HG02973 (cell line): ENCODE measurements at regions not wholly inside any gene's neighbourhood (a gene's known extent, or its start where the extent isn't known, plus 50 kb on each side); places are given as distances from the start of the nearest gene placed in this dataset.

ENCODE experiments used
- ATAC-seq: cut with Tn5 transposase; IDR thresholded peaks from one replicate; pipeline ENCODE4 v1.9.1; 2021; ENCODE audit warnings: moderate library complexity; ENCODE audit not compliant: unreplicated experiment

DNA sequence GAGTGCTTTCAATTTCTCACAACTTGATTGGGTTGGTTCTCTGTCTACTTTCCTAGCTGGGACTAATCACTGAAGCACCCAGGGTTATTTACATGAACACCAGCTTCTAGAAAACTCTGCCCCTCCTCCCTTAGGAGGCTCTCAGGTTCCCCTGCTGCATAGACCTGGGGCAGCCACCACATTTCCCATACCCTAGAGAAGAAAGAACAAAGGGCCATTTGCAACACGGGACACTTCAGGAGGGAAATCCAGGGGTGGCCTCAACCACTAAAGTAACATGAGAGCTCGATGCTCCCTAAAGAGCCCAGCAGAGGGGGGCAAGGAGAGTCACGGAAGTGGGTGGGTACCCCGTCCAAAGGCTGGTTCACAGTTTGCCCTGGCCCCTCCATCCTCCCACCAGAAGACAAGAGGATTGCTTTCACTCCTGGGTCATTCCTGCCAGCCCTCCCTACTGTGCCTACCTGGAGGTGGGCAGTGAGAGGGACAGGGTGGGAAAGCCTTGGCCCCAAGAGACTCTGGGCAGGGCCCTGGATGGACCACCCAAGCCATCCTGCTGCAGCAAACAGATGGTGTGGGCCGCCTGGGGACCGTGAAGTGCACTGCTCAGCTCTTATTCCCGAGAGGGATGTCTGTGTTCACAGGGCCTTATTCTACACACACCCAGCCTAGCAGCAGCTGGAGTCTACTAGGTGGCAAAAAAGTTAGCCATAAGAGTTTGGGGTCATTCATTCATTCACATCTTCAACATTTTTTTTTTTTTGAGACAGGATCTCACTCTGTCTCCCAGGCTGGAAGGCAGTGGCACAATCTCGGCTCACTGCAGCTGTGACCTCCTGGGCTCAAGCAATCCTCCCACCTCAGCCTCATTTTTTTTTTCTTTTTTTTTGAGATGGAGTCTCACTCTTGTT is 392.1 kb downstream of the SOX9 start:
- no peak for ATAC-seq

- ATAC-seq = no peak
These were observed 393.6 kb downstream of the SOX9 start for GRCh38 chr17:72514321-72514861.

DNA sequence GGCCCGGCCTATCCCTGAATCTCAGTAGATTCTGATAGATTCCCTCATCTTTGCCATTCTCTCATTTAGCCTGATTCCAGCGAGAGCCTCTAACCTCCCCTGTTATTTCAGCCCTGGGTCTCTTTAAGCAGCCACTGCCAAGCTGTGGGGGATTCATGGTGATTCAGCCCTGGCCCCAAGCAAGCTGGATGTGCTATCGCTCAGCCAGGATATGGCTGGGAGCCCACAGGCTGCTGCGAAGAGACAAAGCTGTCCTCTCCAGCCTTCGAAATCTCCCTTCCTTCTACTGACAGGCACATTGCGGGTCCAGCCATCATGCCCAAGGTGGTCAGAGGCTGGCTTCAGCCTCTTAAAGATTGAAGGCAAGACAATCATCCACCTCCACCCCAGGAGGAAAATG is 394.1 kb downstream of the SOX9 start:
- no peak for ATAC-seq

DNA sequence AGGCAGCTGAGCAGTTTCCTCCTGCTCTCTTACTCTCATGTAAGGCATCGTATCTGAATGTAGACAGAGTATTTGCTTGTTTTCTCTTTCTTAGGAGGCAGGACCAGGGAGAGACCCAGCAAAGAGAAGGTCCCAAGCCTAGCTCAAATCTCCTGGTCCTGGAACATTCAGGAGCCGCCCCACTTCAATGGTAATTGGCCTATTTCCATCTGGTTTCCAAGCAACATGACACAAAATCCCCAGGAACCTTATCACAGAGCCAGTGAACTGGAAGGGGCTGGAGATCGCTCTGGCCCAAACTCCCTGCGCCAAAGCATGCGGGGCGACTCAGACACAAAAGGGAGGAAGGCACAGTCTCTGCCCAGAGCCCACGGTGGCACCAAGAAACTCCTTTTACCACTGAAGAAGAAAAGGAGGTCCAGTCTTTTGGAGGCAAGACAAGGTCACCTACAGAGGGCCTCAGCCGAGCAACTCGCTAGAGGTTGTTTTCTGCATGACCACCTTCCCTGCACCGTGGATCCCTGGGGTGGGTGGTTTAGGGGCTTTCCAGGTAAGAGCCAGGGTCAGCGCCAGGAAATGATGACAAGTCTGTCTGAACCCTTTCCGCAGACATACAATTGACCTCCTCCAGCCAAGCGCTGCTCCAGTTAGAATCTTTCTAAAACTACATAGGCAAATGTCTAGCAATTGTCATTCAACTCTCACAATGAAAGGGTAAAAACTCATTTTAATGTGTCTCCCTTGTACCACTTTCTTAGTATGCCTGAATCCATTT is 394.7 kb downstream of the SOX9 start:
- no peak for ATAC-seq

- no peak for ATAC-seq
These were observed 396.1 kb downstream of the SOX9 start for GRCh38 chr17:72516772-72517399.

DNA sequence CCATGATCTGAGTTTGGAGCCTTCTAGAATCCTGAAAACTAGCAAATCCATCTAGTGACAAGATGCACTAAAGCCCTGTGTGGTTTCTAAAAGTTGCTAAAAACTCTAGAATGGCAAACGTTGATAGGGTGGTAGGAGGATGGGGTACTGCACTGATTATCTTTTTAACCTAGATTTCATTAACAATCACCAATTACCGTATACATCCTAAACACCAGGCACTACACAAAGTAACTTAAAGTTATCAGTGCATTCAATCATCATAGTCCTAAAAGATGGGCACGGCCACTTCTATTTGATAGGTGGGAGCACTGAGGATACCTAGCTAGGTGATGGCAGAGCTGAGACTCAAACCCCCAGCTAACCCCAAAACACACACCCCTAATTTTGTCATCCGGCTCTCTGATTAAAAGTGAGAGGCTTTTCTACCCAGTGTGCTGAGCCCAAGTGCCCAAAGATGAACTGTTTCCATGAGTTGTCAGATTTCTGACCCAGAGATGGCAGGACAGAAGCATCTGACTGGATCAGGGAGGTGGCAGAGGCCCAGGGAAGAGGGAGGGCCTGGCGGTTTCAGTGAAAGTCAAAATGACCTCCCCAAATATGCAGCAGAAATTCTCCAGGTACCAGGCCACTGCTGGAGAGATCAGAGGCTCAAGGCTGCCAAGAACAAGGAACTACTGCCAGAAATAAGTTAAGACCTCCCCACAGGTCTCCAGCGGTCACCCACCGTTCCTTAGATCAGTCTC is 396.8 kb downstream of the SOX9 start:
- no peak for ATAC-seq

DNA sequence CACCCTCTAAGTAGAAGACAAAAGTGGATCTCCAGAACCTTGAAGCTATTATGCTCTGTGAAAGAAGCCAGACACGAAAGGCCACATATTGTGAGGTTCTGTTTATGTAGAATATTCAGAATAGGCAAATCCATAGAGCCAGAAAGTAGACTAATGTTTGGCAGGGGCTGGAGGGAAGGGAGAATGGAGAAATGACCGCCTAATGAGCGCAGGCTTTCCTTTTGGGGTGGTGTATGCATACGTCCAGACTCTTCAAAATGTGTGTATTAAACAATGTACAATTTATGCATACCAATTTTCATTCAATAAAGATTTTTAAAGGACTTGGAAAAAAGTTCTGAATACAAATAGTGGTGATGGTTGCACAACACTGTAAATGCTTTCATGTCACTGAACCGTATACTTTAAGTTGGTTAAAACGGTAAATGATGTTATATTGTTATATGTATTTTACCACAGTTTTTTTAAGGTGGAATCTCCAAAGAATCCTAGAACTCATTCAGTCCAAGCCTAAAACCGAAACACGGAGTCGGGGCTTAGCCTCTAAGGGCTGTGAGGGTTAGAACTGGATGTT is 397.4 kb downstream of the SOX9 start:
- ATAC-seq = no peak

DNA sequence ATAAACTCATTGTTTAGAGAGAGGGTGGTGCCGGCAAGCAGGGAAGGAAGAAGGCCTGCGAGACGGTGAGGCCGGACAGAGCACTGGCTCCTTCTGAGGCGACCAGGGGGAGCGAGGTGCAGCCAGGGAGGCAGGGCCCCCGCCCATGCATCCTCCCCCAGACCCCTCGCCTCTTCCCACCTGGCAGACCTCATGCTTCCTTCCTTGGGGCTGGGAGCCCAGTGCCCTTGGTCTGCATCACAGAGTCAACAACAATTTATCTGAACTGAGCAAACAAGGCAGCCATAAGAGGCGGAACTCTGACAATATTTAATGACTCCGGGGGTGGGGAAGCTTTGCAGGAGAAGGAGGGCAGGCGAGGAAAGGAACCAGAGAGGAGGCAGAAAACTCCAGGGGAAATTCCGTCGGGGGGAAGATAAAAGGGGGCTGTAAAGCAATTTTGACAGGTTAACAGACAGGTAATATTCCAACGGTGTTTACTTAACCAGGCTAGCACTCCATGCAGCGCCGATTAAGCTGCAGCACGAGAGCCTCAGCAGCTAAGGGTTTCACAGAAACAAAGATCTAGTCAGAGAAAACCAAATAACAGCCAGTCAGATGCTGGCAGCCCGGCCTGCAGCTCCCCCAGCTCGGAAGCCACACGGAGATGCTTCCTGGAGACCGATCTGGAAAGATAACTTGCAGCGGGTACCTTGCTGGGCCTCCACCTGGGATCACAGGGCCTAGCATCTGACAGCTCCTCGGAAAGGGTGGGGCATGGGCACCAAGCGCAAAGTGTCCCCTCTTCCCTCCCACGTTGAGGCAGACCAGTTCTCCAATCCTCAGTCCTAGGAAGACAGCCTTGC is 398.2 kb downstream of the SOX9 start:
- no peak for ATAC-seq

GRCh38 chr17:72519598-72519936 is 398.7 kb downstream of the SOX9 start:
- no peak for ATAC-seq

GRCh38 chr17:72520665-72521303 is 400.0 kb downstream of the SOX9 start:
- ATAC-seq = no peak

- ATAC-seq = no peak
These were observed 402.7 kb downstream of the SOX9 start for GRCh38 chr17:72523491-72523890.

DNA sequence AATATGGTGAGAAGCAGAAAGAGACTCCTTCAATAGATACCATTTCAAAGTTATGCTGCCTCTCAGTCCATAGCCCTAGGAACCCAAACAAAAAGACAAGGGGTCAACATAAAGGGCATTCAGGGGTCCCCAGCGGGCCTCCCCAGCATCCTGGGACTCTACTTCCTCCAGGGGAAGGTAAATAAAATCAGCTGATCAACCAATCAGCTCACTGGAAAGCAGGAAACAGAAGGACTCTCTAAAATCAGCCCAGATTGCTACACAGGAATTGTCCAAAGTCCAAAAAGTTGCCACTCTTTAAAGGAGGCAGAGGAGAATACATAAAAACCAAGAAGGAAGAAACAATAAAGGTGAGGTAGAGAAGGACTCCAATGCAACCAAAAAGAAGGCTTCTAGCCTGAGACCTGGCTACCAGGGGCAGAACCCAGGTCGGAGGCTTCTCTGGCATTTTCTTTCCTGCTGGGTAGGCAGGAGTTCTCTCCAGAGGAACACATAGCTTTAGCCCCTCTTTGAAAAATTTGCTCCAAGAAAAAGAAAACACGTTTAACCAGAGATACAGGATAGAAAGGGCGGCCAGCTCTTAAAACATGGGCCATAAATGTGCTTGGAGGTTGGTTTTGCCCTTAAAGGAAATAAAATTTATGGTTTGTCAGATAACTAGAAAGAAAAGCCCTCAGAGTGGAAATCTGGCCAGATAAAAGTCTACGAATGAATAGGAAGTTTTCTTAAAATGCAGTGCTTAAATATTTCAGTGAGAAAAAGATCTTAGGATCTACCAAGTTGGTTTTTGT is 404.6 kb downstream of the SOX9 start:
- no peak for ATAC-seq

DNA sequence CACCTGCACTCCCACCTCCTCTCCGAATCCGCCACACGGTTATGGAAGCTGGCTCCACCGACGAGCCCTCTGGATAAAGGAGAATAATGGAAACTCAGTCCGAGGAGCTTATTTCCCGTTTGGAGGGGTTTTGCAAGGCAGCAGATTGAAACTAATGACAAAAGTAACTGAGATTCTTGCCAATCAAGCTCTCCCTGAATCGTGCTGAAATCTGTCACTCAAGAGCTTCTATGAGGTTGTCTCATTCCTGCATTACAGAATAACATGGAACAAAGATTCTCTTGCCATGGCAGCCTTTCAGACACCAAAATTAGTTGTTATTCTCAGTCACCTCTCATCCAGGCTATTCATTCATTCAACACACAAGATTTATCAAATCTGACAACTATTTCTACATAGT is 405.9 kb downstream of the SOX9 start:
- no peak for ATAC-seq

DNA sequence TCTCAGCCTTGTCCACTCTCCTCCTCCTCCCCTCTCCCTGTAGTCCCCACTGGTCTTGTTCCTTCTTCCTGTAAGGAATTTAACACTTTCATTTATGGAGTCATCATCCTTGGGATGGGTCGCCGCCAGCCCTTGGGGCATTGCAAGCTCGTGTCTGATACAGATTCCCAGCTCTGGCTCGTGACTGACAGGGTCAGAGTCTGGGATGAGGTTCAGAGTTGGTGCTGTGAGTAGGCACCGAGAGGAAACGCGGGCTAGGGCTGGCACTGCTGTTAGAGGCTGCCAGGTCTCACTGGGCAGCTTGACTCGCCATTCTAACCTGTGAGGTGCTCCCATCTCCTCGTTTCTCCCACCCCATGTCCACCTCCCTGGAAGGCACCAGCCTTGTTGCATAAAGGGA is 407.0 kb downstream of the SOX9 start:
- ATAC-seq = no peak

- ATAC-seq = no peak
These were observed 407.9 kb downstream of the SOX9 start for GRCh38 chr17:72528683-72529082.

- no peak for ATAC-seq
These were observed 408.6 kb downstream of the SOX9 start for GRCh38 chr17:72529386-72529785.

- ATAC-seq = no peak
These were observed 409.6 kb downstream of the SOX9 start for GRCh38 chr17:72530454-72530853.

DNA sequence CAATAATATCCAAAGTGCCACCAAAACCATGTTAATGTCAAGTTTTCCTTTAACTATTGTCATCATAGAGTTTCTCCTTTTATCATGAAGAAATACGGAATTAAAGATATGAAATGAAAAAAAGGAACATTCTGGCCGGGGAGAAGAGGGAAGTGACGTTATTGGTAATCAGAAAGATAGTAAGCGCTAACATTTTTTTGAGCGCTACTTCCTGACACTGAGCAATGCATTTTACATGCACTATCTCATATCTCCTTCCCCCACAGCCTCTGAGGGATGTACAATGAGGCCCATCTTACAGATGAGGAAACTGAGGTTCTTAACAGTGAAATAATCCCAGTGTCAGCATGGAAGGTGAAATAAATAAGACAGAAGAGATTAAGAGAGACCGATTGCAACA is 410.9 kb downstream of the SOX9 start:
- no peak for ATAC-seq
